HCEC 1CT (cell line): ENCODE measurements at regions not wholly inside any gene's neighbourhood (a gene's known extent, or its start where the extent isn't known, plus 50 kb on each side); places are given as distances from the start of the nearest gene placed in this dataset.

Source experiments
- DNase-seq: peaks from one replicate; pipeline ENCODE4 v3.0.0-alpha.2; 2017

GRCh38 chr5:175808711-175809110 lies 62.7 kb upstream of the CPLX2 start:
- DNase-seq: no peak

DNA sequence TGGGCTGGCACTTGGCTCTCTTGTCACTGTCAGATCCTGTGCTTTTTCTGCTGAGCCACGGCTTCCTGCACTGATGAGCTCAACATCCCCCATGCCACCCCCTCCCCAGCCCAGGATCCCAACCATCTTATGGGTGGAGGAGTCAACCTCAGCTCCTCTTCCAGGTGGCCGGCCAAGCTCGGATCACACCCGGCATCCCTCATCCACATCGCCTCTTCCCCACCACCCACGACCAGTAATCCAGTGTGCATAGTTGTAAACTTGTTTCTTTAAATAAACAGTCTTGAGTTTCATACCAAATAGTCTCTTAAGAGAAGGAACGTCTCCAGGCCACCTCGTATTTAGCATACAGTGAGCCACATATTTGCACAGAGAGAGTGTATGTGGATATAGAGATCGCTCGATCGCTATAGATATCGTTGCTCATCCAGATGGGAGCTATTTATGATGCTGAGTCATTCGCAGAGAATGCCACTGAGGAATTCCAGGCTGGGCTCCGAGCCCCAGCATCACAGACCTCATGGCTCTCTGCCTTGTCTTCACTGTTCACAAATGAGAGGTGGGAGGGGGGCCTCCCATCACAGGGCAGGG lies 61.8 kb upstream of the CPLX2 start:
- peak; percentile 92 for DNase-seq

DNA sequence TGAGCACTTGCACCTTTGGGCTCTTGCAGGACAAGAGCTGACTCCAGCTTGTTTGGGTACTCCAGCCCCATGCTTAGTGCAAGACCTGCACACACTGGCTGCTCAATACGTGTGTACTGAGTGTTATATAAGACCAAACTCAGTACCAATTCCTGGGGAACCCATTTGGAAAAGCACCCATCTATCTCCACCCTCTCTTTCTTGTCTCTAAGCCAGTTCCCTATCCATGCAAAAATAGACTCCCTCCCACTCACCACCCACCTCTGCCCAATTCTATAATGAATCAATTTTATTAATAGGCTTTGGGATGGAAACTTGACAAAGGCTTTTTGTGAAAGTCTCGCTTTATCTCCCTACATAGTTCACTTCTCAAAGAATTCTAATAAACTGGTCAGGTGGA lies 60.9 kb upstream of the CPLX2 start:
- no peak for DNase-seq

GRCh38 chr5:175811589-175811988 lies 59.8 kb upstream of the CPLX2 start:
- DNase-seq: no peak

- DNase-seq: no peak
These were observed 57.3 kb upstream of the CPLX2 start for GRCh38 chr5:175813943-175814630.

- peak; percentile 89 for DNase-seq
These were observed 56.7 kb upstream of the CPLX2 start for GRCh38 chr5:175814691-175815090.

GRCh38 chr5:175815126-175815913 lies 56.1 kb upstream of the CPLX2 start:
- no peak for DNase-seq

GRCh38 chr5:175816348-175816747 lies 55.0 kb upstream of the CPLX2 start:
- no peak for DNase-seq

- DNase-seq: no peak
These were observed 52.3 kb upstream of the CPLX2 start for GRCh38 chr5:175819090-175819425.

DNA sequence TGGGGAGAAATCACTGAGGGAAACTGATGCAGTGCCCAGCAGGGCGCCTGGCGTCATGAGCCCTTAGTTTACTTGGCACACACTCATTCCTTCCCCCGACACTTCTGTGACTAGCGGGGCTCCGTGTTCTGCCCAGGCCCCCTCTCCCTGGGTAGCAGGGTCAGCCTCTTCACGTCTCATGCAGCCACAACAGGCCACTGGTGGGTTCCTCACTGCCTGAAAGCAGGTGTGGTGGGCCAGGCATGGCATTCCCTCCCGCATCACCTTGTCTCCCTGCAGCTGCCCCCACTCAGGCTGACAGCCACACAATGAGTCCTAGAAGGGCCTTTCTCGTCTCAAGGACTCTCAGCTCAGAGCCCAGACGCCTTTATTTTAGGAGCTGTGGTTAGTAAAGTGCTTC lies 51.1 kb upstream of the CPLX2 start:
- no peak for DNase-seq
